ENCODE measurements at regions not wholly inside any gene's neighbourhood (a gene's known extent, or its start where the extent isn't known, plus 50 kb on each side); places are given as distances from the start of the nearest gene placed in this dataset.

DNA sequence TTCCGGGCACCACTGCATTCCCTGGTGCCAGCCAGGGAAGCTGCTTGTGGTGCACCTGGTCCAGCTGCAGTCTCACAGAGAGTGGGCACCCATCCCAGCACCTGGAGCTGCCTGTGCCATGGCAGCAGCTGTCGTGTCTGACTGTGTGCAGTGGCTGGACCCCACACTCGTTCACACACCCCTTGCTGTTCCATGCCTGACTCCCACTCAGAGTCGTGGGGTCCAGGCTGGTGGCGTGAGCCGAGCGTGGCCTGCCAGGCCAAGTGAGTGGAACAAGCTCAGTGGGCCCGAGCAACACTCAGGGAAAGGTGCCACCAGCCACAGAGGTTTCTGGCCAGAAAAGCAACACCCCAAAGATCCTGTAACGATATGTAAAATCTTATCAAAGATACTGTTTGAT, 97.2 kb upstream of the KCNK1 start:
- no peak overlapping the region for H3K27ac ChIP-seq (ENCODE audit: low read depth, low read length)
- H3K36me3 ChIP-seq (ENCODE audit: control insufficient read depth, insufficient read depth, low read length) = no peaks in the 10 kb centered on the region
- no peak overlapping the region for H3K9ac ChIP-seq (ENCODE audit: low read length)
- H3K27me3 ChIP-seq (ENCODE audit: control insufficient read depth, insufficient read depth, low read length) = no peaks in the 10 kb centered on the region
- no peaks in the 10 kb centered on the region for H3K9me3 ChIP-seq (ENCODE audit: control insufficient read depth, insufficient read depth, low read depth, low read length)
- H3K4me1 ChIP-seq (ENCODE audit: control insufficient read depth, insufficient read depth, low read length) = 0 out of 2 replicates have a peak, but pooled peaks cover 2% of the 10 kb centered on the region
- no peak overlapping the region for H3K4me3 ChIP-seq (ENCODE audit: low read depth, low read length)

DNA sequence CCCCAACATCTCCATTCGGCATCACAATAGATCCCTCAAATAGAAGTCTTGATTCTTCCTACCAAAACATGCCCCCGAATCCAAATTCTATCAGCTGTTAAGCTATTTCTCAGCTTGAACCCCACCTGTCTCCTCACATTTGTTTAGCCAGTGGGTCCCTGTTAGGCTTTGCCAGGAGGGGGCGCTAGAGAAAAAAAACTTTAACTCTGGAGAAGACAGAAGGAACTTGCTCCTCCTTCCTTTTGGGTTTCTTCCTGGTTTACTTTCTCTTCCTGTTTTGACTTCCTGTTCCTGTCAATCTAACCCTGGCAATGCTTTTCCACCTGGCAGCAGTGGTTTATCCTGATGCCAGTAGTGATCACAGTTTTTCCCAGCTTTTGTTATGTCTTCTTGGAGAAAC, 95.6 kb upstream of the KCNK1 start:
- Histone ChIP-seq H3K9ac (ENCODE audit: low read length) (no peak overlapping the region), H3K4me3 (ENCODE audit: low read depth, low read length) (no peak overlapping the region), H3K27me3 (ENCODE audit: control insufficient read depth, insufficient read depth, low read length) (no peaks in the 10 kb centered on the region), H3K4me1 (ENCODE audit: control insufficient read depth, insufficient read depth, low read length) (peaks cover 8% of the 10 kb centered on the region), H3K9me3 (ENCODE audit: control insufficient read depth, insufficient read depth, low read depth, low read length) (no peaks in the 10 kb centered on the region), H3K27ac (ENCODE audit: low read depth, low read length) (no peak overlapping the region), H3K36me3 (ENCODE audit: control insufficient read depth, insufficient read depth, low read length) (no peaks in the 10 kb centered on the region)

DNA sequence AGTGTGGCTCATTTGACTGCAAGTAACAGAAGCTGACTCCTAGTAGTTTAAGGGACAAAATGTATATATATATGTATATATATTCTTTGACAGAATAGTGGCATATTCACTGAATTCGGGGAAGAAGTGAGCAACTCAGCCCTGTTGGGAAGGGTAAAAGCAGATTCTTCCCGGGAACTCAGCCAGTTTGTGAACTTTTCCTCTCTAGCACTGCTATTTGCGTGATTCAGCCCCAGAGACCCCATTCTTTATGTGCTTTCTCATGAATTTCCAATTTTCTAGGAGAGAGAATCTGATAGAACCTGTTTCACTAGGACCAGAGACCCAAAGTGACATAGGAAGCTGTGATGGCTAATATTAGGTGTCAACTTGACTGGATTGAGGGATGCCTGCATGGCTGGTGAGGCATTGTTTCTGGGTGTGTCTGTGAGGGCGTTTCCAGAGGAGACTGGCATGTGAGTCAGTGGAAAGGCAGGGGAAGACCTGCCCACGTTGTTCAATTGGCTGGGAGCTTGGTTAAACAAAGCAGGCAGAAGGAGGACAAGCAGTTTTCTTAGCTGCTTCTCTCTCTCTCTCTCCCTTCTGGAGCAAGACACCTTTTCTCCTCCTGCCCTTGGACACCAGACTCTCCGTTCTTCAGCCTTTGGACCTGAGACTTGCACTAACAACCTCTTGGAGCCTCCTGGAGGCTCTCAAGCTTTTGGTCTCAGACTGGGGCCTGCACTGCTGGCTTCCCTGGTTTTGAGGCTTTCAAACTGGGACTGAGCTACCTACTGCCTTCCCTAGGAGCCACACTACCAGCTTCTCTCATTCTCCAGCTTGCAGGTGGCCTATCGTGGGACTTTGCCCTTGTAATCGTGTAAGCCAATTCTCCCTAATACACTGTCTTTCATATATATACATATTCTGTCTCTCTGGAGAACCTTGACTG, 93.4 kb upstream of the KCNK1 start:
- Histone ChIP-seq H3K4me1 (ENCODE audit: control insufficient read depth, insufficient read depth, low read length) (peaks cover 11% of the 10 kb centered on the region), H3K9me3 (ENCODE audit: control insufficient read depth, insufficient read depth, low read depth, low read length) (no peaks in the 10 kb centered on the region), H3K9ac (ENCODE audit: low read length) (no peak overlapping the region), H3K36me3 (ENCODE audit: control insufficient read depth, insufficient read depth, low read length) (no peaks in the 10 kb centered on the region), H3K27ac (ENCODE audit: low read depth, low read length) (no peak overlapping the region), H3K4me3 (ENCODE audit: low read depth, low read length) (no peak overlapping the region), H3K27me3 (ENCODE audit: control insufficient read depth, insufficient read depth, low read length) (no peaks in the 10 kb centered on the region)

DNA sequence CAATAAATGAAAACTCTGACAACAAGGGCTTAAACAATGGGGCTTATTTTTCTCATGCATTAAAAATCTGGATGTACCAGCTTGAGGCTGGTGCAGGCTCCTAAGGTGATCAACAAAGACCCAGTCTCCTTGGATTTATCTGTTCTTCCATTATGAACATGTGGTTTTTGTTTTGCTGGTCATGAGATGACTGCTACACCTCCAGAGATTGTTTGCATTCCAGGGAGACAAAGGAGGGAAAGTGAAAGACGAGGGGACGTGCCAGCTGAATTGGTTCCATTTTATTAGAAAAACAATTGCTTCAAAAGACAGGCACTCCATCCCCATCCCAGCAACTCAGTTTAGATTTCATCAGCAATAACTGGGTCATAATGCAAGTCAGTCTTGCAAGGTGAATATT, 90.9 kb upstream of the KCNK1 start:
- Histone ChIP-seq H3K27ac (ENCODE audit: low read depth, low read length) (no peak overlapping the region), H3K9ac (ENCODE audit: low read length) (no peak overlapping the region), H3K9me3 (ENCODE audit: control insufficient read depth, insufficient read depth, low read depth, low read length) (no peaks in the 10 kb centered on the region), H3K4me1 (ENCODE audit: control insufficient read depth, insufficient read depth, low read length) (peaks cover 20% of the 10 kb centered on the region), H3K4me3 (ENCODE audit: low read depth, low read length) (no peak overlapping the region), H3K27me3 (ENCODE audit: control insufficient read depth, insufficient read depth, low read length) (no peaks in the 10 kb centered on the region), H3K36me3 (ENCODE audit: control insufficient read depth, insufficient read depth, low read length) (no peaks in the 10 kb centered on the region)

DNA sequence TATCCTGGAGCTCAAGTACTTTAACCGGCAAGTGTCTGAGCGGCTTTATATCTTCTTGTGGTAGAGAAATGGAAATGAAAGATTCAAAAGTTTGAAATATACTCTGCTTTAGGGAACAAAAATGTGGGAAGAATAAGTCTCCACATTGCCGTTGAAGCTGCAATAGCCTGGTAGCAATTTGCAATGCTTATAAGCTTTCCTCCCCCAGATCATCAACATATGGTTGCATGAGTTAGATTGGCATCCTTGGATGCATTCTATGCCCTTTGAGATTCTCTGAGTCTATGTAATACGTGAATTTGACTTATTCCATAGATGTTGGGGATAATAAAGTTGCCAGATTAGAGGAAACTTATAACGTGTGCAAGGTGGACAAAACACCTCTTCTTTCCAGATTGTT, 86.1 kb upstream of the KCNK1 start:
- Histone ChIP-seq H3K27ac (ENCODE audit: low read depth, low read length) (no peak overlapping the region), H3K4me3 (ENCODE audit: low read depth, low read length) (no peak overlapping the region), H3K4me1 (ENCODE audit: control insufficient read depth, insufficient read depth, low read length) (peaks cover 17% of the 10 kb centered on the region)

DNA sequence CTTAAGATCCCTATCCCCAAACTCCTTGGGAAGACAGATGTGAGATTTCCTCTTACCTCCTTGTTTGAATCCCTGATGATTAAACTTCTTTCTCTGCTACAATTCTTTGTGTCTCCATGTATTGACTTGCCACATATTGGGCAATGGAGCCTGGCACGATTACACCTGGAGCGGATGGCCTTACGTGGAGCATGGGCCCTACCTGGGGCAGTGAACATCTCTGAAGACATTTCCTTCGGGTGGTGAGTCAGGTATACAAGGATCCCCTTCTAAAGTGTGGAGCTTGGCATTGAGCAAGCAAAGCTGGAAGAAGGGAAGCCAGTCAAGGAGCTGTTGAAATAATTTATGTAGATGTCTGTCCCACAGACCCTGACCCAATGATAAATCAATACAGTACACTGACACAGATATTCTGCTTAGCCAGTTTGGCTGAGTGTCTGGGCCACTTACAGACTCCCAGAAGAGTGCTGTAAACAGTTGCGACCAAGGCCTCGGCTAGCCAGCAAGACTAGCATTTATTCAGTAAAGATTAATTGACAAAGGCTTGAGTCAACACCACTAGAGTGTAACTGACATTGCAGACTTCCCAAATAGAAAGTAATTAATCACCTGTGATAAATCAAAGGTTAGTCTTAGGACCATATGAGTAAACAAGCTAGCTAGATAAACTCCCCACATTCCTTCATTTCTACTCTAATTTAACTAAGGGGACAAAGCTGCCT, 83.1 kb upstream of the KCNK1 start:
- H3K4me3 ChIP-seq (ENCODE audit: low read depth, low read length) = no peak overlapping the region
- peaks cover 8% of the 10 kb centered on the region; the same call in 1 of the 2 replicates for H3K9me3 ChIP-seq (ENCODE audit: control insufficient read depth, insufficient read depth, low read depth, low read length)
- H3K9ac ChIP-seq (ENCODE audit: low read length) = no peak overlapping the region
- no peak overlapping the region for H3K27ac ChIP-seq (ENCODE audit: low read depth, low read length)
- no peaks in the 10 kb centered on the region for H3K27me3 ChIP-seq (ENCODE audit: control insufficient read depth, insufficient read depth, low read length)
- H3K4me1 ChIP-seq (ENCODE audit: control insufficient read depth, insufficient read depth, low read length) = peaks cover 9% of the 10 kb centered on the region
- no peaks in the 10 kb centered on the region for H3K36me3 ChIP-seq (ENCODE audit: control insufficient read depth, insufficient read depth, low read length)

More for the DNA sequence above, 86.1 kb upstream of the KCNK1 start:
- peaks cover 8% of the 10 kb centered on the region; the same call in 1 of the 2 replicates for H3K9me3 ChIP-seq (ENCODE audit: control insufficient read depth, insufficient read depth, low read depth, low read length)
- H3K36me3 ChIP-seq (ENCODE audit: control insufficient read depth, insufficient read depth, low read length) = no peaks in the 10 kb centered on the region
- H3K27me3 ChIP-seq (ENCODE audit: control insufficient read depth, insufficient read depth, low read length) = no peaks in the 10 kb centered on the region
- H3K9ac ChIP-seq (ENCODE audit: low read length) = no peak overlapping the region

DNA sequence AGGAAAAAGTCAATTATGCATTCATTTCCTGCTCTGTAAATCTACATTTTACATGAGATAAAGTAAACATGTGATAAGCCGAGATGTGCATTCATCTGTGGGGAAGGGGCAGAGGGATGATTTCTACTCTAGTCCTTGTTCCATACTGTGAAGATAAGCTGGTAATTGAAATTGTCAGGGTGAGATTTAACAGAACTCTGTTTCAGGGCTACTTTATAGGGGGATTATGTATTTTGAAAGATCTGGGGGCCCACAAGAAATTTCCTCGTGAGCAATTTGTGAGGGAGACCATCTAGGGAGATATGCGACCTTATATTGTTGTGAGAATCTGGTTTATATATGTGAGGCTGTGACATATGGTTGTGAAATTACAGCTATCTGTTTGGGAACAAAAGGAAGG, 73.1 kb upstream of the KCNK1 start:
- Histone ChIP-seq H3K9me3 (ENCODE audit: control insufficient read depth, insufficient read depth, low read depth, low read length) (peaks cover 4% of the 10 kb centered on the region; the same call in 1 of the 2 replicates), H3K4me3 (ENCODE audit: low read depth, low read length) (no peak overlapping the region), H3K36me3 (ENCODE audit: control insufficient read depth, insufficient read depth, low read length) (no peaks in the 10 kb centered on the region), H3K27ac (ENCODE audit: low read depth, low read length) (no peak overlapping the region), H3K27me3 (ENCODE audit: control insufficient read depth, insufficient read depth, low read length) (no peaks in the 10 kb centered on the region), H3K4me1 (ENCODE audit: control insufficient read depth, insufficient read depth, low read length) (peaks cover 15% of the 10 kb centered on the region; the same call in 1 of the 2 replicates), H3K9ac (ENCODE audit: low read length) (no peak overlapping the region)

DNA sequence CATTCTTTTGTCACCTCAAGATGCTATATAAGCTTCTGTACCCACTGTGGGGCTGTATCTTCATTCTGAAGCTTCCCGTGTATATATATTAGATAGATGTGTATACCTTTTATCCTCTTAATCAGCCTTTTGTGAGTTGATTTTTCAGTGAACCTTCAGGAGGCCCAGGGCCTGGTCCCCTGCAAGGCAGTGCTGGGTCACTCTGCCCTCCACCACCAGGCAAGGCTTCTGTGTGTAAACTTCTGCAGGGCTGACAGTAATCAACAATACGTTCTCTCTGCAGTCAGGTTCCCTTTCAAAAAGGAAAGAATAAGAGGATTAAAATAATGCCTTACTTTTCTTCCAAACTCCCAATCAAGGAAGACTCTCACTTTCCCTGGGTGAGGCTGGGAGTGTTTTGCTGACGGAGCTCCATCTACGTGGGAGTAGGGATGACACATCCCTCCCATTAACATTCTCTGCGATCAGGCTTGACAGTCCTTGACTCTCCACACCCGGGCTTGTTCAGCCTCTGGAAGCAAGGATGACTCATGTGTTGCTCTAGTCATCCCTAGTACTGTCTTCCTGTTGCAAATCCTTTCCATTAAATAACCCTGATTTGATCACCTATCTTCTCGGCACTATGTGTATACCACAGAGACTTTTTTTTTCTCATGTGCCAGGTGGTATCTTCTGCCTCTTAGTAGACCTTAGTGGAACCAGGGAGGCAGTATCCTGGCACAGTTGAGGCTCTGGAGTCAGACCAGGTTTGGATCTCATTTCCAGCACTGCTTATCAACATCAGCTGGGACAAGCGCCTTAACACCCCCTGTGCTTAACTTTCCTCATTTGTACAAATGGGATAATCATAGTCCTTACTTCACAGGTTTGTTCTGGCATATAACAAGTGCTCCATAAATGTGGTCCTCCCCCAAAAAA, 70.3 kb upstream of the KCNK1 start:
- Histone ChIP-seq H3K4me3 (ENCODE audit: low read depth, low read length) (no peak overlapping the region), H3K4me1 (ENCODE audit: control insufficient read depth, insufficient read depth, low read length) (peaks cover 15% of the 10 kb centered on the region; the same call in 1 of the 2 replicates), H3K27me3 (ENCODE audit: control insufficient read depth, insufficient read depth, low read length) (no peaks in the 10 kb centered on the region), H3K36me3 (ENCODE audit: control insufficient read depth, insufficient read depth, low read length) (no peaks in the 10 kb centered on the region), H3K27ac (ENCODE audit: low read depth, low read length) (no peak overlapping the region; the same call in 1 of the 2 replicates), H3K9ac (ENCODE audit: low read length) (no peak overlapping the region), H3K9me3 (ENCODE audit: control insufficient read depth, insufficient read depth, low read depth, low read length) (peaks cover 11% of the 10 kb centered on the region; the same call in 1 of the 2 replicates)

DNA sequence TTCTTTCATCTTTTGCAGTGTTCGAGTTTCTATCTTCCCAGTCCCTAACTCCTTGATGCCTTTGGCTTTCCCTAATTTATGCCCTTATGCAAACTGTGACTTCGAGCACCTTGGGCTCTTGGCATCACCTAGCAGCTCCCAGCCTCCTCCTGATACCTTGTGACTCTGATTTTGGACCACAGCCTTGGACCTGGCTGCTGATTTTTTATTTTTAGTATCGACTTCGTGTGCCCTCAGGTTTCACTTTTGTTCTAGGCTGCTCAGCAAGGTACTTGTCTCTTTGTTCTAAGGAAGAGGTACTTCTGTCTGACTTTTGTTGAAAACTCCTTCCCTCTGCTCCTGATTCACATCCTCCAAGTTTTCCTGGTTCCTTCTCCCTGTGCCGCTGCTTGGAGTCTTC, 69.6 kb upstream of the KCNK1 start:
- no peak overlapping the region for H3K27ac ChIP-seq (ENCODE audit: low read depth, low read length)
- no peaks in the 10 kb centered on the region for H3K27me3 ChIP-seq (ENCODE audit: control insufficient read depth, insufficient read depth, low read length)
- H3K9ac ChIP-seq (ENCODE audit: low read length) = no peak overlapping the region
- no peaks in the 10 kb centered on the region for H3K36me3 ChIP-seq (ENCODE audit: control insufficient read depth, insufficient read depth, low read length)
- H3K4me3 ChIP-seq (ENCODE audit: low read depth, low read length) = no peak overlapping the region
- H3K4me1 ChIP-seq (ENCODE audit: control insufficient read depth, insufficient read depth, low read length) = peaks cover 15% of the 10 kb centered on the region; the same call in 1 of the 2 replicates
- H3K9me3 ChIP-seq (ENCODE audit: control insufficient read depth, insufficient read depth, low read depth, low read length) = peaks cover 11% of the 10 kb centered on the region; the same call in 1 of the 2 replicates

DNA sequence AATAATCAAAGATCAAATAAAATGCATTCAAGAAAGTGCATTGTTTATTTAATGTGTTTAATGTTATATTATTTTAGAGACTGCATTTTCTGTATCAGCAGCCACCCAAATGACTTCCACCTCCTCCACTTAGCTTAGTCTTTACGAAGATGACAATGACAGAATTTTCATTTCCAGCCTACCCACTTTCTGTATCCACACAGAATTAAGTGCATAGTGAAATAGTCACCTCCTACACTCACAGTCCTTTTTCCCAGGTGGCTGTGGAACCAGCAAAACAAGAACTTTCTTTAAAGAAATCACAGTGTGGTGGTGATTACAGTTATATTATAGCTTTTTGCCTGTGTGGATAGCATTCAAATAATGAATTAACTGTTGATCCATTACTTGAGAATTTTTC, 66.2 kb upstream of the KCNK1 start:
- peaks cover 15% of the 10 kb centered on the region; the same call in 1 of the 2 replicates for H3K4me1 ChIP-seq (ENCODE audit: control insufficient read depth, insufficient read depth, low read length)
- H3K9me3 ChIP-seq (ENCODE audit: control insufficient read depth, insufficient read depth, low read depth, low read length) = peaks cover 8% of the 10 kb centered on the region; the same call in 1 of the 2 replicates
- H3K9ac ChIP-seq (ENCODE audit: low read length) = no peak overlapping the region
- H3K27ac ChIP-seq (ENCODE audit: low read depth, low read length) = no peak overlapping the region
- H3K27me3 ChIP-seq (ENCODE audit: control insufficient read depth, insufficient read depth, low read length) = no peaks in the 10 kb centered on the region
- H3K4me3 ChIP-seq (ENCODE audit: low read depth, low read length) = no peak overlapping the region
- H3K36me3 ChIP-seq (ENCODE audit: control insufficient read depth, insufficient read depth, low read length) = no peaks in the 10 kb centered on the region
